ENCODE measurements at regions not wholly inside any gene's neighbourhood (a gene's known extent, or its start where the extent isn't known, plus 50 kb on each side); places are given as distances from the start of the nearest gene placed in this dataset.

DNA sequence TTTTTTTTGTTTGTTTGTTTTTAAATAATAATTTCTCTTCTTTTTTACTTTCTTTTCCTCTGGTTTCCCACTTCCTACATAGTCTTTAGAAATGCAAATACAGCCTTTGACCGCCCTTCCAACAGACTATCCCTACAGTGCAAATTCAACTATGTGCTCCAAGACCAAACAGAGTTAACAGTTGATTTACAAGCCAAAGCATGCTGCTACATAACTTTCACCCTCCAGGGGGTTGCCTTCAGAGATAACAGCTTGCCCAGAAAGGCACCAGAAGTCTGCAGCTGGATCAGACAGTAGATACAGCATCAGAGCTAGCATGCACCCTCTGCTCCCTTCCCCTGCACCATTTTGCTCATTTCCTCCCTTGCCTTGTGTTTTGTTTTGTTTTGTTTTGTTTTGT lies 539.0 kb downstream of the ZWINT start:
- TF ChIP-seq, protein P1, sequence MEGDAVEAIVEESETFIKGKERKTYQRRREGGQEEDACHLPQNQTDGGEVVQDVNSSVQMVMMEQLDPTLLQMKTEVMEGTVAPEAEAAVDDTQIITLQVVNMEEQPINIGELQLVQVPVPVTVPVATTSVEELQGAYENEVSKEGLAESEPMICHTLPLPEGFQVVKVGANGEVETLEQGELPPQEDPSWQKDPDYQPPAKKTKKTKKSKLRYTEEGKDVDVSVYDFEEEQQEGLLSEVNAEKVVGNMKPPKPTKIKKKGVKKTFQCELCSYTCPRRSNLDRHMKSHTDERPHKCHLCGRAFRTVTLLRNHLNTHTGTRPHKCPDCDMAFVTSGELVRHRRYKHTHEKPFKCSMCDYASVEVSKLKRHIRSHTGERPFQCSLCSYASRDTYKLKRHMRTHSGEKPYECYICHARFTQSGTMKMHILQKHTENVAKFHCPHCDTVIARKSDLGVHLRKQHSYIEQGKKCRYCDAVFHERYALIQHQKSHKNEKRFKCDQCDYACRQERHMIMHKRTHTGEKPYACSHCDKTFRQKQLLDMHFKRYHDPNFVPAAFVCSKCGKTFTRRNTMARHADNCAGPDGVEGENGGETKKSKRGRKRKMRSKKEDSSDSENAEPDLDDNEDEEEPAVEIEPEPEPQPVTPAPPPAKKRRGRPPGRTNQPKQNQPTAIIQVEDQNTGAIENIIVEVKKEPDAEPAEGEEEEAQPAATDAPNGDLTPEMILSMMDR (IDR thresholded peaks at IDR 0.05), result no peak
- TF ChIP-seq POLR2A (IDR thresholded peaks at IDR 0.05), result no peak

Measured in sigmoid colon (tissue), 3 donors.